ENCODE measurements at regions not wholly inside any gene's neighbourhood (a gene's known extent, or its start where the extent isn't known, plus 50 kb on each side); places are given as distances from the start of the nearest gene placed in this dataset.
A peak's percentile ranks its signal among the peaks of the same experiment; 100 is the strongest.
"Not testable (repeated sequence)": the region's sequence is repeated elsewhere in the genome, so short reads cannot be mapped to it uniquely, and the experiment has no call there.

DNA sequence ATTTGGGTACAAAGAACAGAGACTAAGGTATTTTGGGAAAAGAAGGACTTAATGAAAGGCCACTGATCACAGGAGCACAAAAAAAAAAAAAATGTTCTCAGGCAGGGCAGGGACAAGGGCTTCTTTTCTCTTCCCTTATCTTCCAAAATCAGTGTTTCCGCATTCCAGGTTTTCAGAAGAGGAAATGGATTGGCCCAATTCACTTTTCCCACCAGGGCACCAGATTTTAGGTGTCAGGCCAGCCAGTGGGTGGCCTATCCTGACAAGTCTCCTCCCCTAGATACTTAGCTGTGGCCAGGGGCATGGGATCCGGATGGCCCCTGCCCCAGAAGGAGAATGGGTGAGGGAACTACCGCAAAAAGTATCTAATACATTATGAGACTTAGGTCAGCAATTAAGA is 88.9 kb upstream of the WAC start:
- H3K9ac ChIP-seq (ENCODE audit: insufficient read length, low read depth): no peak overlapping the region
- no peaks in the 10 kb centered on the region for H3K9me3 ChIP-seq (ENCODE audit: insufficient read depth, low read length)
- H3K36me3 ChIP-seq (ENCODE audit: insufficient read depth, insufficient read length, low read length): no peaks in the 10 kb centered on the region
- H3K4me1 ChIP-seq (ENCODE audit: insufficient read depth, insufficient read length): peaks cover 2% of the 10 kb centered on the region
- DNase-seq (ENCODE audit: low read depth, low spot score): peak; percentile 28
- no peak for TF ChIP-seq SUZ12 (IDR thresholded peaks at IDR 0.05; ENCODE audit: extremely low read depth, insufficient read depth, insufficient read length)
- TF ChIP-seq ZNF274 (IDR thresholded peaks at IDR 0.05; ENCODE audit: low read depth, low read length): no peak
- no peak for TF ChIP-seq YY1 (IDR thresholded peaks at IDR 0.05; ENCODE audit: insufficient read depth, insufficient read length)
- H3K27me3 ChIP-seq (ENCODE audit: insufficient read depth, insufficient read length): no peaks in the 10 kb centered on the region
- H3K4me3 ChIP-seq (ENCODE audit: insufficient read length, low read depth): no peak overlapping the region

DNA sequence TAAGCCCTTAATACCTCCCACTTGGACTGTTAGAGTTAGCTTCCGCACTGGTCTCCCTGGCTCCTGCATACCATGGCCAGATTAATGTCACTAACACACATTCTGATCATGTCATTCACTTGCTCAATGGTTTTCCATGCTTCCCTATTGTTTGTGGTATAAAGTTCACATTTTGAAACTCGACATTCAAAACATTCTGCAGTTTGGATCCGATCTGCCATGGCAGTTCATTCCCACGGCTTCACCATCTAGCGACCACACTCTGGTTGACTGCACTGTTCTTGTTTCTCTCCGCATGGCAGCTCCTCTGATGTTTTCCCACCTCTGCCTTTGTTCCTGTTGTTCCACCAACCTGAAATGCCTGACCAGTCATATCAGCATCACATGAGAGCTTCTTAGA is 87.4 kb upstream of the WAC start:
- Histone ChIP-seq H3K9ac (ENCODE audit: insufficient read length, low read depth) (no peak overlapping the region), H3K4me1 (ENCODE audit: insufficient read depth, insufficient read length) (peaks cover 2% of the 10 kb centered on the region), H3K9me3 (ENCODE audit: insufficient read depth, low read length) (no peaks in the 10 kb centered on the region), H3K4me3 (ENCODE audit: insufficient read length, low read depth) (no peak overlapping the region), H3K36me3 (ENCODE audit: insufficient read depth, insufficient read length, low read length) (no peaks in the 10 kb centered on the region), H3K27me3 (ENCODE audit: insufficient read depth, insufficient read length) (no peaks in the 10 kb centered on the region)
- no peak for DNase-seq (ENCODE audit: low read depth, low spot score)
- TF ChIP-seq SUZ12 (IDR thresholded peaks at IDR 0.05; ENCODE audit: extremely low read depth, insufficient read depth, insufficient read length) (no peak), ZNF274 (IDR thresholded peaks at IDR 0.05; ENCODE audit: low read depth, low read length) (no peak), YY1 (IDR thresholded peaks at IDR 0.05; ENCODE audit: insufficient read depth, insufficient read length) (no peak)

DNA sequence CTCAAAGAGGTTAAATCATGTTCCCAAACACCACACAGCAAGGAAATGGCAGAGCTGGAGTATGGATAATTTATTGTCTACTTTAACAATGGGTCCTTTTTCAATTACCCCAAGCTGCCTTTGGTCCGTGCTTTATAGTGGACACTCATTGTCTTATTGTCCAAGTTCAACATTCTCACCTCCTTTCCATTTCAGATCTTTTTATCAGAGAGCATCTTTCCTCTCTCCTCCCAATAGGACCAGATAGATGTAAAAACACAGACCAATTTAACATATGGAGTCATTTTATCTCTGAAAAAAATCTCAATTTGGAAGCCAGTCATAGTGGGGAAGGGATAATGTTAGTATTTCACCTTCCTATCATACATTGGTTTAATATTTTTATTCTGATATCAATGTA is 83.5 kb upstream of the WAC start:
- H3K27me3 ChIP-seq (ENCODE audit: insufficient read depth, insufficient read length): no peaks in the 10 kb centered on the region
- H3K36me3 ChIP-seq (ENCODE audit: insufficient read depth, insufficient read length, low read length): no peaks in the 10 kb centered on the region
- H3K4me1 ChIP-seq (ENCODE audit: insufficient read depth, insufficient read length): peaks cover under 1% of the 10 kb centered on the region
- no peak overlapping the region for H3K9ac ChIP-seq (ENCODE audit: insufficient read length, low read depth)
- no peak overlapping the region for H3K4me3 ChIP-seq (ENCODE audit: insufficient read length, low read depth)
- H3K9me3 ChIP-seq (ENCODE audit: insufficient read depth, low read length): no peaks in the 10 kb centered on the region
- no peak for DNase-seq (ENCODE audit: low read depth, low spot score)
- no peak for TF ChIP-seq ZNF274 (IDR thresholded peaks at IDR 0.05; ENCODE audit: low read depth, low read length)
- TF ChIP-seq SUZ12 (IDR thresholded peaks at IDR 0.05; ENCODE audit: extremely low read depth, insufficient read depth, insufficient read length): no peak
- TF ChIP-seq YY1 (IDR thresholded peaks at IDR 0.05; ENCODE audit: insufficient read depth, insufficient read length): no peak

GRCh38 chr10:28449926-28450325 is 83.0 kb upstream of the WAC start:
- Histone ChIP-seq H3K9ac (ENCODE audit: insufficient read length, low read depth) (no peak overlapping the region), H3K36me3 (ENCODE audit: insufficient read depth, insufficient read length, low read length) (no peaks in the 10 kb centered on the region), H3K4me3 (ENCODE audit: insufficient read length, low read depth) (no peak overlapping the region), H3K9me3 (ENCODE audit: insufficient read depth, low read length) (no peaks in the 10 kb centered on the region), H3K27me3 (ENCODE audit: insufficient read depth, insufficient read length) (no peaks in the 10 kb centered on the region), H3K4me1 (ENCODE audit: insufficient read depth, insufficient read length) (no peaks in the 10 kb centered on the region)
- no peak for DNase-seq (ENCODE audit: low read depth, low spot score)
- TF ChIP-seq ZNF274 (IDR thresholded peaks at IDR 0.05; ENCODE audit: low read depth, low read length) (no peak), YY1 (IDR thresholded peaks at IDR 0.05; ENCODE audit: insufficient read depth, insufficient read length) (no peak), SUZ12 (IDR thresholded peaks at IDR 0.05; ENCODE audit: extremely low read depth, insufficient read depth, insufficient read length) (no peak)

DNA sequence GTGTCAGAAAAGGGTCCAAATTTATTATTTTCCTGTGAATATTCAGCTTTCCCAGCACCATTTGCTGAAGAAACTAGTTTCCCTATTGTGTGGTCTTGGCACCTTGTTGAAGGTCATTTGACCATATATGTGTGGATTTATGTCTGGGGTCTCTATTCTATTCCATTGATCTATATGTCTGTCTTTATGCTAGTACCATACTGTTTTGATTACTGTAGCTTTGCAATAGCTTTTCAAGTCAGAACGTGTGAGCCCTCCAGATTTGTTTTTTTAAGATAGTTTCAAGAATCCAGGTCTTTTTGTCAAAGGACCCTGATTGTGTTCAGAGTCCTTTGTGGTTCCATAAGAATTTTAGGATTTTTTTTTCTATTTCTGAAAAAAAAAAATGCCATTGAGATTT is 79.0 kb upstream of the WAC start:
- DNase-seq (ENCODE audit: low read depth, low spot score): no peak
- no peaks in the 10 kb centered on the region for H3K4me1 ChIP-seq (ENCODE audit: insufficient read depth, insufficient read length)
- H3K9me3 ChIP-seq (ENCODE audit: insufficient read depth, low read length): no peaks in the 10 kb centered on the region
- no peak overlapping the region for H3K9ac ChIP-seq (ENCODE audit: insufficient read length, low read depth)
- no peak overlapping the region for H3K4me3 ChIP-seq (ENCODE audit: insufficient read length, low read depth)
- H3K27me3 ChIP-seq (ENCODE audit: insufficient read depth, insufficient read length): no peaks in the 10 kb centered on the region
- H3K36me3 ChIP-seq (ENCODE audit: insufficient read depth, insufficient read length, low read length): no peaks in the 10 kb centered on the region
- TF ChIP-seq YY1 (IDR thresholded peaks at IDR 0.05; ENCODE audit: insufficient read depth, insufficient read length): no peak
- no peak for TF ChIP-seq ZNF274 (IDR thresholded peaks at IDR 0.05; ENCODE audit: low read depth, low read length)
- TF ChIP-seq SUZ12 (IDR thresholded peaks at IDR 0.05; ENCODE audit: extremely low read depth, insufficient read depth, insufficient read length): no peak

DNA sequence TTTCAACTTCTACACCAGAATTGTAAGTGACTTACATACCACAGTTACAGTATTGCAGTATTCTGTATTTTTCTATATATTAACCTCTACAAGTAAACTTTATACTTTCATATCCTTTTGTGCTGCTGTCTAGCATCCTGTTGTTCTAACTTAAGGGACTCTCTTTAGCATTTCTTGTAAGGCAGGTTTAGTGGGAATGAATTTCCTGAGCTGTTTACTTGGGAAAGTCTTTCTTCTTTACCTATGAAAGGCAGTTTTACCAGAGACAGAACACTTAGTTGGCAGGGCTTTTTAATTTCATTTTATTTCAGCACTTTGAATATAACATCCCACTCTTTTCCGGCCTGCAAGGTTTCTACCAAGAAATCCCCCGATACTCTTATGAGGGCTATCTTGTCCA is 75.8 kb upstream of the WAC start:
- TF ChIP-seq SUZ12 (IDR thresholded peaks at IDR 0.05; ENCODE audit: extremely low read depth, insufficient read depth, insufficient read length) (no peak), ZNF274 (IDR thresholded peaks at IDR 0.05; ENCODE audit: low read depth, low read length) (no peak), YY1 (IDR thresholded peaks at IDR 0.05; ENCODE audit: insufficient read depth, insufficient read length) (no peak)
- Histone ChIP-seq H3K4me1 (ENCODE audit: insufficient read depth, insufficient read length) (no peaks in the 10 kb centered on the region), H3K27me3 (ENCODE audit: insufficient read depth, insufficient read length) (no peaks in the 10 kb centered on the region), H3K36me3 (ENCODE audit: insufficient read depth, insufficient read length, low read length) (no peaks in the 10 kb centered on the region), H3K9ac (ENCODE audit: insufficient read length, low read depth) (no peak overlapping the region), H3K4me3 (ENCODE audit: insufficient read length, low read depth) (no peak overlapping the region), H3K9me3 (ENCODE audit: insufficient read depth, low read length) (no peaks in the 10 kb centered on the region)
- DNase-seq (ENCODE audit: low read depth, low spot score): no peak

GRCh38 chr10:28457873-28458272 is 75.0 kb upstream of the WAC start:
- not testable (repeated sequence) for H3K27me3 ChIP-seq (ENCODE audit: insufficient read depth, insufficient read length); DNase-seq (ENCODE audit: low read depth, low spot score); H3K36me3 ChIP-seq (ENCODE audit: insufficient read depth, insufficient read length, low read length); H3K9ac ChIP-seq (ENCODE audit: insufficient read length, low read depth); H3K4me1 ChIP-seq (ENCODE audit: insufficient read depth, insufficient read length); H3K4me3 ChIP-seq (ENCODE audit: insufficient read length, low read depth); H3K9me3 ChIP-seq (ENCODE audit: insufficient read depth, low read length)
